ENCODE measurements at regions not wholly inside any gene's neighbourhood (a gene's known extent, or its start where the extent isn't known, plus 50 kb on each side); places are given as distances from the start of the nearest gene placed in this dataset.

DNA sequence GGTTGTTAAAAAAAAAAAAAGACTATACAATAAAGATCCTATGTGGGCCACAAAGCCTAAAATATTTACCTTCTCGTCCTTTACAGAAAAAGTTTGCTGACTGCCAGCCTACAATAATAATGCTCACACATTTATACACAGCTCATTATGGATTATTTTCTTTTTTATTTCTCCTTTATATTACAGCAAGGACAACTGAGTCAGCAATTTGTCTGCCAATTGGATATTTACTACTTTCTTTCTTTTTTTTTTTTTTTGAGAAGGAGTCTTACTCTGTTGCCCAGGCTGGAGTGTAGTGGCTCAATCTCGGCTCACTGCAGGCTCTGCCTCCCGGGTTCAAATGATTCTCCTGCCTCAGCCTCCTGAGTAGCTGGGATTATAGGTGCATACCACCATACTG is 142.2 kb downstream of the EBLN2 start:
- intact Hi-C loops (cut with DNase I; ENCODE audit: low total_unique reads): no loop called here
- no peak for DNase-seq
- 86 to 92% (median 87%) methylated on average over 3 of the region's 3 CpGs for WGBS, 5 donors

DNA sequence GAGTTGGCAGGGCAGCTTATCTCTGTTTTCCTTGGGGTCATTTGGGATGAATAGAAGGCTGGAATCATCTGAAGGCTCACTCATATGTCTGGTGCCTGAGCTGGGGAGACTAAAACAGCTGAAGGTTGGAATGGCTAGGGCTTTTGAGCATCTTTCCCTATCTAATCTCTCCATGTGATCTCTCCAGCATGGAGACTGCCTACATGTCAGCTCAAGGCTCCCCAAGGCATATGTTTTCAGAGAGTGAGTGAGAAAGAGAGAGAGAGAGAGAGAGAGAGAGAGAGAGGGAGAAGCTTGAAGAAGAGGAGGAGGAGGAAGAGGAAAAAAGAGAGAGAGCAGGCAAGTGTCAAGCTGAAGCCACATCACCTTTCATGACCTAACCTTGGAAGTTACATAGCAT is 143.4 kb downstream of the EBLN2 start:
- TF ChIP-seq, protein P1, sequence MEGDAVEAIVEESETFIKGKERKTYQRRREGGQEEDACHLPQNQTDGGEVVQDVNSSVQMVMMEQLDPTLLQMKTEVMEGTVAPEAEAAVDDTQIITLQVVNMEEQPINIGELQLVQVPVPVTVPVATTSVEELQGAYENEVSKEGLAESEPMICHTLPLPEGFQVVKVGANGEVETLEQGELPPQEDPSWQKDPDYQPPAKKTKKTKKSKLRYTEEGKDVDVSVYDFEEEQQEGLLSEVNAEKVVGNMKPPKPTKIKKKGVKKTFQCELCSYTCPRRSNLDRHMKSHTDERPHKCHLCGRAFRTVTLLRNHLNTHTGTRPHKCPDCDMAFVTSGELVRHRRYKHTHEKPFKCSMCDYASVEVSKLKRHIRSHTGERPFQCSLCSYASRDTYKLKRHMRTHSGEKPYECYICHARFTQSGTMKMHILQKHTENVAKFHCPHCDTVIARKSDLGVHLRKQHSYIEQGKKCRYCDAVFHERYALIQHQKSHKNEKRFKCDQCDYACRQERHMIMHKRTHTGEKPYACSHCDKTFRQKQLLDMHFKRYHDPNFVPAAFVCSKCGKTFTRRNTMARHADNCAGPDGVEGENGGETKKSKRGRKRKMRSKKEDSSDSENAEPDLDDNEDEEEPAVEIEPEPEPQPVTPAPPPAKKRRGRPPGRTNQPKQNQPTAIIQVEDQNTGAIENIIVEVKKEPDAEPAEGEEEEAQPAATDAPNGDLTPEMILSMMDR (IDR thresholded peaks at IDR 0.05 in 8 of 11, conservative IDR thresholded peaks at IDR 0.05 in 3 of 11): no peak
- TF ChIP-seq POLR2AphosphoS5 (IDR thresholded peaks at IDR 0.05) (no peak), POLR2A (IDR thresholded peaks at IDR 0.05) (no peak)
- intact Hi-C loops (cut with DNase I; ENCODE audit: low total_unique reads): no loop called here
- H3K9me3 ChIP-seq: no peaks in the 10 kb centered on the region
- DNase-seq: no peak
- no peak overlapping the region for H3K4me3 ChIP-seq
- H3K36me3 ChIP-seq: no peaks in the 10 kb centered on the region
- H3K27ac ChIP-seq: no peak overlapping the region
- H3K27me3 ChIP-seq (replicated peaks in 1 of 7): no peaks in the 10 kb centered on the region
- no peaks in the 10 kb centered on the region for H3K4me1 ChIP-seq

More for the DNA sequence above, 142.2 kb downstream of the EBLN2 start:
- Histone ChIP-seq H3K36me3 (no peaks in the 10 kb centered on the region), H3K9me3 (no peaks in the 10 kb centered on the region), H3K27ac (no peak overlapping the region), H3K27me3 (replicated peaks in 1 of 7) (peaks cover 0 to 3% (median 0%) of the 10 kb centered on the region in 7 donors), H3K4me1 (no peaks in the 10 kb centered on the region), H3K4me3 (no peak overlapping the region)
- TF ChIP-seq POLR2AphosphoS5 (IDR thresholded peaks at IDR 0.05) (no peak), POLR2A (IDR thresholded peaks at IDR 0.05) (no peak)
- TF ChIP-seq, protein P1 (IDR thresholded peaks at IDR 0.05 in 8 of 11, conservative IDR thresholded peaks at IDR 0.05 in 3 of 11): no peak

- no peak for DNase-seq
- WGBS, 5 donors: 62 to 91% (median 84%) methylated on average over 5 of the region's 5 CpGs
- Histone ChIP-seq H3K27me3 (replicated peaks in 1 of 7) (no peaks in the 10 kb centered on the region), H3K36me3 (no peaks in the 10 kb centered on the region), H3K4me3 (no peak overlapping the region), H3K27ac (no peak overlapping the region), H3K9me3 (no peaks in the 10 kb centered on the region), H3K4me1 (no peaks in the 10 kb centered on the region)
- intact Hi-C loops (cut with DNase I; ENCODE audit: low total_unique reads): no loop called here
- TF ChIP-seq POLR2A (IDR thresholded peaks at IDR 0.05): no peak
- TF ChIP-seq, protein P1 (IDR thresholded peaks at IDR 0.05 in 8 of 11, conservative IDR thresholded peaks at IDR 0.05 in 3 of 11): no peak
- TF ChIP-seq POLR2AphosphoS5 (IDR thresholded peaks at IDR 0.05): no peak
Observed at GRCh38 chr3:73206030-73206429, 144.6 kb downstream of the EBLN2 start.

GRCh38 chr3:73207946-73208440 is 146.5 kb downstream of the EBLN2 start:
- WGBS, 5 donors: 86 to 91% (median 89%) methylated on average over 3 of the region's 3 CpGs
- H3K36me3 ChIP-seq: no peaks in the 10 kb centered on the region
- H3K27ac ChIP-seq: no peak overlapping the region
- no peak for DNase-seq
- H3K4me3 ChIP-seq: no peak overlapping the region
- no peaks in the 10 kb centered on the region for H3K27me3 ChIP-seq (replicated peaks in 1 of 7)
- TF ChIP-seq POLR2AphosphoS5 (IDR thresholded peaks at IDR 0.05) (no peak), POLR2A (IDR thresholded peaks at IDR 0.05) (no peak)
- TF ChIP-seq, protein P1 (IDR thresholded peaks at IDR 0.05 in 8 of 11, conservative IDR thresholded peaks at IDR 0.05 in 3 of 11): no peak
- no peaks in the 10 kb centered on the region for H3K9me3 ChIP-seq
- no peaks in the 10 kb centered on the region for H3K4me1 ChIP-seq
- intact Hi-C loops (cut with DNase I; ENCODE audit: low total_unique reads): no loop called here
